ENCODE measurements at regions not wholly inside any gene's neighbourhood (a gene's known extent, or its start where the extent isn't known, plus 50 kb on each side); places are given as distances from the start of the nearest gene placed in this dataset.

DNA sequence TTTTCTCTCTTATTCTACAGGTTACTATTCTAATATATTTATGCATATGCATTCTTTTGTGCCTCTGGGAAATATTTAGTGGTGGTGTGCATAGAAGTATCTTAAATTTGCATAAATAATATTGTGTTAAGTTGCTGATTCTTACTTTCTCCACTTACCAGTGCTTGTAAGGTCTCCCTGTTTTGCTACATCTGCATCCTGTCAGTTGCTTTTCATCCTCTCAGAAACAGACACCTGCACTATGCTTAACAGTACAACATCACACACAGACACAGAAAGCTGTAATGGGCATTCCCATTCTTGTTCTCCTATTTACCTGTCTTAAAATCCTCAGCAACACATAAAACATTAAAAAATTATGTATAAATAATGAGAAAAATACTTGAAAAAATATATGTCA, 713.3 kb upstream of the RGMB start:
- H3K27me3 Mint-ChIP-seq, result peaks cover 3% of the 10 kb centered on the region
- H3K4me3 Mint-ChIP-seq, result no peak overlapping the region
- H3K4me1 Mint-ChIP-seq (ENCODE audit: unreplicated experiment), result no peaks in the 10 kb centered on the region
- DNase-seq (ENCODE audit: extremely low spot score, unreplicated experiment), result no peak
- no peaks in the 10 kb centered on the region for H3K36me3 Mint-ChIP-seq
- no peak for TF ChIP-seq CTCF (conservative IDR thresholded peaks at IDR 0.05)
- no peaks in the 10 kb centered on the region for H3K9me3 Mint-ChIP-seq
- no peak overlapping the region for H3K27ac Mint-ChIP-seq

GRCh38 chr5:98064118-98064685, 709.3 kb upstream of the RGMB start:
- no peak for TF ChIP-seq CTCF (conservative IDR thresholded peaks at IDR 0.05)
- Mint-ChIP-seq H3K36me3 (no peaks in the 10 kb centered on the region), H3K27me3 (peaks cover 3% of the 10 kb centered on the region), H3K9me3 (no peaks in the 10 kb centered on the region), H3K27ac (no peak overlapping the region), H3K4me1 (ENCODE audit: unreplicated experiment) (no peaks in the 10 kb centered on the region), H3K4me3 (no peak overlapping the region)
- DNase-seq (ENCODE audit: extremely low spot score, unreplicated experiment), result no peak

GRCh38 chr5:98065261-98065909, 708.1 kb upstream of the RGMB start:
- Mint-ChIP-seq H3K27ac (no peak overlapping the region), H3K9me3 (no peaks in the 10 kb centered on the region), H3K36me3 (no peaks in the 10 kb centered on the region), H3K27me3 (peaks cover 3% of the 10 kb centered on the region), H3K4me3 (no peak overlapping the region), H3K4me1 (ENCODE audit: unreplicated experiment) (no peaks in the 10 kb centered on the region)
- DNase-seq (ENCODE audit: extremely low spot score, unreplicated experiment), result no peak
- TF ChIP-seq CTCF (conservative IDR thresholded peaks at IDR 0.05), result no peak

- Mint-ChIP-seq H3K9me3 (peaks cover 4% of the 10 kb centered on the region), H3K36me3 (no peaks in the 10 kb centered on the region)
- TF ChIP-seq CTCF (conservative IDR thresholded peaks at IDR 0.05), result no peak
Observed at GRCh38 chr5:98066910-98067309, 706.6 kb upstream of the RGMB start.

DNA sequence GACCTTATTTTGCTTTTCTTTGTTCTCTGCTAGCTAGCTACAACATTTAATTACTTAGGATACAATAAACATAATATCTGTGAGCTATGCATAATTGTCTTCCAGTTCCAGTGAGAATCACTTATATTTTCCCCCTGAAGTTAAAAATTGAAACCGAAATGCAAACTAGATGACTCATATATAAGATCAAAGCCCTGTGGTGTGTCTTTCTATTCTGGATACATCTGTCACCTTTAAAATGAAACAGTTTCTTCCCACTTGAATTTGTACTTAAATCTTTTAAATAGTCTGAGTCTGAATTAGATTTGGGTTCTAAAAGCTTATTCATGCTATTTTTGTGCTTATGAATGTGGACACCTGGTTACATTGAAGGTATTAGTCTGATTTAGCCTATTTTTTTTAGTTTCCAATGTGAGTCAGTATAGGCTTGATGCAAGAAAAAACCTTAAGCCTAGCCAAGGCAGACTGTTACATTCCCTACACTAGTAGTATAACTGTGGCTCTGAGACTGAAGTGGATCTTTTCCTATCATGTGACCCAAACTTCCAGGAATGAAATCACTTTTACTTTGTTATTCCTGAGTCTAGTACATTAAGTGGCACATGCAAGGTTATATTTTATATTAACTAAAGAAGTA, 703.5 kb upstream of the RGMB start:
- Mint-ChIP-seq H3K36me3 (no peaks in the 10 kb centered on the region), H3K9me3 (peaks cover 4% of the 10 kb centered on the region), H3K4me1 (ENCODE audit: unreplicated experiment) (no peaks in the 10 kb centered on the region), H3K27ac (no peak overlapping the region), H3K4me3 (no peak overlapping the region), H3K27me3 (peaks cover 4% of the 10 kb centered on the region)
- no peak for TF ChIP-seq CTCF (conservative IDR thresholded peaks at IDR 0.05)
- no peak for DNase-seq (ENCODE audit: extremely low spot score, unreplicated experiment)

More at GRCh38 chr5:98066910-98067309, 706.6 kb upstream of the RGMB start:
- H3K4me1 Mint-ChIP-seq (ENCODE audit: unreplicated experiment), result no peaks in the 10 kb centered on the region
- DNase-seq (ENCODE audit: extremely low spot score, unreplicated experiment), result no peak
- no peak overlapping the region for H3K27ac Mint-ChIP-seq
- H3K27me3 Mint-ChIP-seq, result peaks cover 7% of the 10 kb centered on the region
- H3K4me3 Mint-ChIP-seq, result no peak overlapping the region
